Heart left ventricle (tissue), 13 donors: ENCODE measurements at regions not wholly inside any gene's neighbourhood (a gene's known extent, or its start where the extent isn't known, plus 50 kb on each side); places are given as distances from the start of the nearest gene placed in this dataset.

Experiments used
- POLR2A ChIP-seq, 2 donors: fragments of 450-650 bp; IDR thresholded peaks; one replicate each; pipeline ENCODE4 v1.6.1; 2017; ENCODE audit warnings: antibody characterized with exemption in 2 of 2, mild to moderate bottlenecking in 2 of 2, moderate library complexity in 2 of 2
- TF ChIP-seq, protein P1 (sequence below), 12 donors: fragments of 200-600 bp; sonication (generic) in 4 of 12; IDR thresholded peaks; one replicate each; pipeline versions ENCODE4 v1.5.0 to v1.8.0; 2018 to 2022; ENCODE audit warnings: antibody characterized with exemption in 12 of 12, mild to moderate bottlenecking in 5 of 12
- donor health status: ischemic (EF 13 %, LVEDD 7.1; RV severe dilation, severe dysfunction).
- donor health status: DM: no; HTN: yes; CAD: no.
- donor health status: DM: no; HTN: no; CAD: no.
- donor health status: ischemic (EF 25% LVEDD 6.9; RV normal size, moderate dysfunction).
- donor health status: ischemic (EF 25% LVEDD 5.7; RV mildly dilated, moderate dysfunction).
- donor health status: ischemic (EF 35%, LVEDD 5.7; RV mildly dilated, moderate dysfunction).
- donor health status: nonischemic (EF 11% LVEDD 7.7; RV severe dilation, severe dysfunction).
- donor health status: DM: yes; HTN: yes; CAD: no.
- donor health status: PGD.
- donor health status: ischemic (EF 29% LVEDD 5.4; RV normal size, mild dysfunction).
- donor health status: nonischemic (EF 23%, LVEDD 6.1; RV moderate dilation, normal function).

DNA sequence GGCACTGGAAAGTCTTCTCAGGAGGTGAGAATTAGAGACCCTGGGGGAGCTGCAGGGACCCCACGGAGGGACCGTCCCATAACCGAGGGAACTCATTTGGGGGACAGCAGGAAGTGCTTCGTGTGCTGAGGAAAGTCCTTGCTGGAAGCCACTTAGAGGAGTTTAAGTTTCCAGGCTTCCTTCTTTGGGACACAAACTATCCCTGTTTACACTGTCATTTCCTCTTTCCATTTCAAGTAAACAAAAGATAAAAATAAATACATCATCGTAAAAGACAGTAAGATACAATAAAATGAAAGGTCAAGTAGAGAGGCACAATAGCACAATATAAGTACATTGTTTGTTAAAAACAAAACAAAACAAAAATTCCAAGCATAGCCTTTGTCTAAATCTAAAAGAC, 101.2 kb downstream of the TTLL2 start:
- no peak for TF ChIP-seq POLR2A (IDR thresholded peaks at IDR 0.05)
- TF ChIP-seq, protein P1, sequence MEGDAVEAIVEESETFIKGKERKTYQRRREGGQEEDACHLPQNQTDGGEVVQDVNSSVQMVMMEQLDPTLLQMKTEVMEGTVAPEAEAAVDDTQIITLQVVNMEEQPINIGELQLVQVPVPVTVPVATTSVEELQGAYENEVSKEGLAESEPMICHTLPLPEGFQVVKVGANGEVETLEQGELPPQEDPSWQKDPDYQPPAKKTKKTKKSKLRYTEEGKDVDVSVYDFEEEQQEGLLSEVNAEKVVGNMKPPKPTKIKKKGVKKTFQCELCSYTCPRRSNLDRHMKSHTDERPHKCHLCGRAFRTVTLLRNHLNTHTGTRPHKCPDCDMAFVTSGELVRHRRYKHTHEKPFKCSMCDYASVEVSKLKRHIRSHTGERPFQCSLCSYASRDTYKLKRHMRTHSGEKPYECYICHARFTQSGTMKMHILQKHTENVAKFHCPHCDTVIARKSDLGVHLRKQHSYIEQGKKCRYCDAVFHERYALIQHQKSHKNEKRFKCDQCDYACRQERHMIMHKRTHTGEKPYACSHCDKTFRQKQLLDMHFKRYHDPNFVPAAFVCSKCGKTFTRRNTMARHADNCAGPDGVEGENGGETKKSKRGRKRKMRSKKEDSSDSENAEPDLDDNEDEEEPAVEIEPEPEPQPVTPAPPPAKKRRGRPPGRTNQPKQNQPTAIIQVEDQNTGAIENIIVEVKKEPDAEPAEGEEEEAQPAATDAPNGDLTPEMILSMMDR (IDR thresholded peaks at IDR 0.05), result no peak
